Kidney capillary endothelial cell (primary cell): ENCODE measurements at regions not wholly inside any gene's neighbourhood (a gene's known extent, or its start where the extent isn't known, plus 50 kb on each side); places are given as distances from the start of the nearest gene placed in this dataset.
"Not testable (repeated sequence)": the region's sequence is repeated elsewhere in the genome, so short reads cannot be mapped to it uniquely, and the experiment has no call there.

ENCODE experiments used
- DNase-seq: peaks from one replicate; pipeline ENCODE4 v3.0.0-alpha.2; 2018; ENCODE audit warnings: low spot score

- no peak for DNase-seq
These were observed 173.1 kb upstream of the MALRD1 start for GRCh38 chr10:18875477-18875876.

- no peak for DNase-seq
These were observed 169.3 kb upstream of the MALRD1 start for GRCh38 chr10:18879284-18879683.

- no peak for DNase-seq
These were observed 168.1 kb upstream of the MALRD1 start for GRCh38 chr10:18880530-18880929.

GRCh38 chr10:18886102-18886501 is 162.5 kb upstream of the MALRD1 start:
- DNase-seq = no peak

- DNase-seq = peak; percentile 44
These were observed 142.0 kb upstream of the MALRD1 start for GRCh38 chr10:18906636-18907035.

- DNase-seq = not testable (repeated sequence)
These were observed 131.2 kb upstream of the MALRD1 start for GRCh38 chr10:18917431-18917830.

- no peak for DNase-seq
These were observed 130.1 kb upstream of the MALRD1 start for GRCh38 chr10:18918532-18918931.

GRCh38 chr10:18949391-18949790 is 99.2 kb upstream of the MALRD1 start:
- DNase-seq = no peak

GRCh38 chr10:18951072-18951823 is 97.4 kb upstream of the MALRD1 start:
- not testable (repeated sequence) for DNase-seq

- no peak for DNase-seq
These were observed 93.5 kb upstream of the MALRD1 start for GRCh38 chr10:18955061-18955460.

GRCh38 chr10:18959369-18959768 is 89.2 kb upstream of the MALRD1 start:
- no peak for DNase-seq

GRCh38 chr10:18960466-18961079 is 88.0 kb upstream of the MALRD1 start:
- DNase-seq = no peak

- DNase-seq = no peak
These were observed 80.4 kb upstream of the MALRD1 start for GRCh38 chr10:18968159-18968558.

GRCh38 chr10:18976696-18977251 is 71.8 kb upstream of the MALRD1 start:
- no peak for DNase-seq

GRCh38 chr10:18980089-18980629 is 68.4 kb upstream of the MALRD1 start:
- no peak for DNase-seq

GRCh38 chr10:18984531-18984930 is 64.1 kb upstream of the MALRD1 start:
- DNase-seq = no peak

- no peak for DNase-seq
These were observed 60.3 kb upstream of the MALRD1 start for GRCh38 chr10:18988338-18988737.
